Common myeloid progenitor, CD34-positive (primary cell): ENCODE measurements at regions not wholly inside any gene's neighbourhood (a gene's known extent, or its start where the extent isn't known, plus 50 kb on each side); places are given as distances from the start of the nearest gene placed in this dataset.

Experiments used
- CTCF ChIA-PET: fragments of 350-600 bp; sonication (Branson Sonifier 250); formaldehyde crosslinking; loops from one replicate; lab custom pipeline; 2021; ENCODE audit warnings: antibody characterized with exemption; lab: Charles Lee
- POLR2A ChIA-PET: fragments of 350-600 bp; sonication (Branson Sonifier 250); formaldehyde crosslinking; loops from one replicate; lab custom pipeline; 2021; ENCODE audit warnings: antibody characterized with exemption; lab: Charles Lee
- DNase-seq, 3 donors: peaks; one replicate each; pipeline versions ENCODE4 v3.0.0 to v3.0.0-alpha.2; 2013
- H3K27ac ChIP-seq, 2 experiments: 1 replicate in 1 of 2; 2 replicates in 1 of 2; pipeline ENCODE4 v1.7.0; 2013; ENCODE audit warnings: inconsistent platforms in 2 of 2, low read length in 2 of 2, mild to moderate bottlenecking in 2 of 2, low read depth in 1 of 2, moderate library complexity in 1 of 2; ENCODE audit not compliant: severe bottlenecking in 2 of 2, insufficient read depth in 1 of 2, poor library complexity in 1 of 2
- H3K27me3 ChIP-seq, 5 experiments: replicated peaks in 2 of 5; 1 replicate in 3 of 5; 2 replicates in 2 of 5; pipeline versions ENCODE4 v1.6.1 to v1.7.0; 2013; ENCODE audit warnings: low read length in 4 of 5, mild to moderate bottlenecking in 2 of 5, moderate library complexity in 2 of 5, inconsistent platforms in 1 of 5; ENCODE audit not compliant: insufficient read depth in 5 of 5, control insufficient read depth in 4 of 5
- H3K36me3 ChIP-seq, 4 experiments: 1 replicate in 2 of 4; 2 replicates in 2 of 4; pipeline versions ENCODE4 v1.6.1 to v1.7.0; 2013; ENCODE audit warnings: low read length in 3 of 4, control low read depth in 1 of 4, mild to moderate bottlenecking in 1 of 4; ENCODE audit not compliant: control insufficient read depth in 4 of 4, insufficient read depth in 4 of 4
- H3K4me1 ChIP-seq, 4 experiments: 1 replicate in 3 of 4; 2 replicates in 1 of 4; pipeline versions ENCODE4 v1.6.1 to v1.7.1; 2013; ENCODE audit warnings: low read length in 3 of 4, mild to moderate bottlenecking in 3 of 4, control low read depth in 1 of 4, inconsistent platforms in 1 of 4, moderate library complexity in 1 of 4; ENCODE audit not compliant: control insufficient read depth in 4 of 4, insufficient read depth in 4 of 4; ENCODE audit errors: control extremely low read depth in 1 of 4
- H3K4me3 ChIP-seq, 7 experiments: 1 replicate in 4 of 7; 2 replicates in 3 of 7; pipeline versions ENCODE4 v1.5.1 to v1.7.0; 2013; ENCODE audit warnings: mild to moderate bottlenecking in 7 of 7, low read length in 6 of 7, moderate library complexity in 6 of 7, inconsistent platforms in 2 of 7, low read depth in 2 of 7, control low read depth in 1 of 7; ENCODE audit not compliant: insufficient read depth in 4 of 7, control insufficient read depth in 1 of 7; ENCODE audit errors: extremely low read depth in 1 of 7
- H3K9me3 ChIP-seq, 5 experiments: 1 replicate in 4 of 5; 2 replicates in 1 of 5; pipeline versions ENCODE4 v1.6.1 to v1.7.1; 2013; ENCODE audit warnings: low read length in 4 of 5, mild to moderate bottlenecking in 2 of 5, inconsistent platforms in 1 of 5, low read depth in 1 of 5, moderate library complexity in 1 of 5; ENCODE audit not compliant: control insufficient read depth in 4 of 5, insufficient read depth in 2 of 5; ENCODE audit errors: control extremely low read depth in 1 of 5
- WGBS: methylation state at CpG from one replicate; pipeline ENCODE4 v1.1.5; 2013; ENCODE audit not compliant: insufficient coverage; 5-methylcytosine and 5-hydroxymethylcytosine counted together

- DNase-seq = peak in 1 of 3 donors; percentile 14
- H3K36me3 ChIP-seq = no peaks in the 10 kb centered on the region
- WGBS = 21% methylated on average over 3 of the region's 4 CpGs
- POLR2A ChIA-PET = no interaction called here
- no peak overlapping the region for H3K4me3 ChIP-seq
- peaks cover 0 to 2% (median 0%) of the 10 kb centered on the region in 5 experiments for H3K9me3 ChIP-seq
- no peaks in the 10 kb centered on the region for H3K4me1 ChIP-seq
- CTCF ChIA-PET = no interaction called here
- no peaks in the 10 kb centered on the region for H3K27me3 ChIP-seq
- no peak overlapping the region for H3K27ac ChIP-seq
These were observed 1096.6 kb downstream of the TSN start for GRCh38 chr2:122851972-122852531.

DNA sequence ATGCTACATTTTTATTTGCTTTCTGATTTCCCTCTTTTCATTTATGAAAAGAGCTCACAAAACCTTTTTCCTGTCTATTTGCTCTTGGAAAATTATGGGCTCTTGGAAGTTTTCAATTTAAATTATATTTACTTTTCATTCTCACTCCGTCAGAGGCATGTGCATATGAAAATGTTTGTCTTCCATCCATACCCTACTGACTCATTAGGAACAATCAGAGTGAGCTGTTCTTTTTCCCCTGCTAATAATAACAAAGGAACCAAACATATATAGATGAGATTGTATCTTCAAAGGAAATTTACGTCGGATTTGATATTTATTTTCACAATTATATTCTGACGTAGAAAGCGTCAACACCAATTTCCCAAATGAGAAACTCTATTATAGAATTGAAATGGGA, 1101.2 kb downstream of the TSN start:
- CTCF ChIA-PET = no interaction called here
- POLR2A ChIA-PET = no interaction called here

GRCh38 chr2:122858075-122858702, 1102.7 kb downstream of the TSN start:
- WGBS = 100% methylated on average over 1 of the region's 2 CpGs
- ChIA-PET CTCF (no interaction called here), POLR2A (no interaction called here)
- Histone ChIP-seq H3K4me1 (no peaks in the 10 kb centered on the region), H3K4me3 (no peak overlapping the region), H3K27me3 (no peaks in the 10 kb centered on the region), H3K9me3 (peaks cover 0 to 2% (median 0%) of the 10 kb centered on the region in 5 experiments), H3K27ac (no peak overlapping the region), H3K36me3 (no peaks in the 10 kb centered on the region)
- no peak for DNase-seq

More for the DNA sequence above, 1101.2 kb downstream of the TSN start:
- Histone ChIP-seq H3K9me3 (peaks cover 0 to 2% (median 0%) of the 10 kb centered on the region in 5 experiments), H3K4me1 (no peaks in the 10 kb centered on the region), H3K4me3 (no peak overlapping the region), H3K27me3 (no peaks in the 10 kb centered on the region), H3K27ac (no peak overlapping the region), H3K36me3 (no peaks in the 10 kb centered on the region)
- no peak for DNase-seq
- WGBS = no CpG with 5 or more reads among the region's 5 CpGs

- H3K9me3 ChIP-seq = peaks cover 0 to 2% (median 0%) of the 10 kb centered on the region in 5 experiments
- H3K4me3 ChIP-seq = no peak overlapping the region
- no peaks in the 10 kb centered on the region for H3K36me3 ChIP-seq
- CTCF ChIA-PET = no interaction called here
- 100% methylated on average over 5 of the region's 5 CpGs for WGBS
- no peak for DNase-seq
- peaks cover 0 to 4% (median 0%) of the 10 kb centered on the region in 5 experiments for H3K27me3 ChIP-seq
- POLR2A ChIA-PET = no interaction called here
- H3K4me1 ChIP-seq = no peaks in the 10 kb centered on the region
- H3K27ac ChIP-seq = no peak overlapping the region
These were observed 1103.4 kb downstream of the TSN start for GRCh38 chr2:122858813-122859212.

- peaks cover 0 to 2% (median 0%) of the 10 kb centered on the region in 5 experiments for H3K9me3 ChIP-seq
- CTCF ChIA-PET = no interaction called here
- no peak for DNase-seq
- POLR2A ChIA-PET = no interaction called here
- H3K4me3 ChIP-seq = no peak overlapping the region
- H3K36me3 ChIP-seq = no peaks in the 10 kb centered on the region
- peaks cover 0 to 4% (median 0%) of the 10 kb centered on the region in 5 experiments for H3K27me3 ChIP-seq
- 97% methylated on average over 7 of the region's 9 CpGs for WGBS
- no peaks in the 10 kb centered on the region for H3K4me1 ChIP-seq
- H3K27ac ChIP-seq = no peak overlapping the region
These were observed 1103.8 kb downstream of the TSN start for GRCh38 chr2:122859260-122859659.

DNA sequence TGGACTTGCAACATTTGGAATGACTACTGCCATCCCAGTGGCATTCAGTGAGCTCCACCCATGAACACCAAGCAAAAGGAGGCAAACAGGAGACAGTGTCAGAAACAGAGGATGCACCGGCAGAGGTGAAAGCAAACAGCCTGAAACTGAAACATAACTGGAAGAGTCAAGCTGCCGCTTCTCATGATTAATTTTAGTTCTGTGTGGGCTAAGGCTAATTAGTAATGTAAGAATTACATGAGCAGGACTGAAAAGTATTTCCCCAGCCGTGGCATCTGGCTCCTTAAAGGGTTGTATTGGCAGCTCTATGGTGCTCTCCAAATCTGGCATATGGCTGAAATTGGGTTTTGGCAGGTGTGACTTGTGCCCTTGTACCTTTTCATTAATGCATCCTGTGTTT, 1108.1 kb downstream of the TSN start:
- CTCF ChIA-PET = no interaction called here

DNA sequence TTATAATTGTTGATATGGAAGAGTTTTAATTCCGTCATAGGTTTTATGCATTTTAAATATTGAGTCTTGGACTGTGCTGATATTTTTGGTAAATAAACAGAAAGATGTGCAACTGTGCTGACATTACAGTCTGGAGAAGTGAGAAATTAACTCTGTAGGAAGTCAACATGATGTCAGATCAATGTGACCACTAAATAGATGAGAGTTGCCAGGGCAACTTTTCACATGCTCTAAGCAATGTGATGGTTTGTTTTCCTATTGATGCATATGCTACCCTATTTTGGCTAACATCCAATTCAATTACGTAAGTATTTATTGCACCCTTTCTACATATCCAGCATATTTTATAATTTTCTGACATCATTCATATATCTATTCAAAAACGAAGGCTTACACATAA, 1109.3 kb downstream of the TSN start:
- WGBS = 100% methylated on average over 3 of the region's 3 CpGs
- DNase-seq = no peak
- Histone ChIP-seq H3K4me3 (no peak overlapping the region), H3K4me1 (no peaks in the 10 kb centered on the region), H3K36me3 (no peaks in the 10 kb centered on the region), H3K27me3 (peaks cover 0 to 4% (median 0%) of the 10 kb centered on the region in 5 experiments), H3K27ac (no peak overlapping the region), H3K9me3 (no peaks in the 10 kb centered on the region)
- ChIA-PET CTCF (no interaction called here), POLR2A (no interaction called here)

More for the DNA sequence above, 1108.1 kb downstream of the TSN start:
- H3K27me3 ChIP-seq = peaks cover 0 to 4% (median 0%) of the 10 kb centered on the region in 5 experiments
- no peaks in the 10 kb centered on the region for H3K36me3 ChIP-seq
- no peak overlapping the region for H3K27ac ChIP-seq
- DNase-seq = no peak
- 87% methylated on average over 3 of the region's 3 CpGs for WGBS
- no peaks in the 10 kb centered on the region for H3K9me3 ChIP-seq
- no peak overlapping the region for H3K4me3 ChIP-seq
- POLR2A ChIA-PET = no interaction called here
- no peaks in the 10 kb centered on the region for H3K4me1 ChIP-seq
